ENCODE measurements at regions not wholly inside any gene's neighbourhood (a gene's known extent, or its start where the extent isn't known, plus 50 kb on each side); places are given as distances from the start of the nearest gene placed in this dataset.

DNA sequence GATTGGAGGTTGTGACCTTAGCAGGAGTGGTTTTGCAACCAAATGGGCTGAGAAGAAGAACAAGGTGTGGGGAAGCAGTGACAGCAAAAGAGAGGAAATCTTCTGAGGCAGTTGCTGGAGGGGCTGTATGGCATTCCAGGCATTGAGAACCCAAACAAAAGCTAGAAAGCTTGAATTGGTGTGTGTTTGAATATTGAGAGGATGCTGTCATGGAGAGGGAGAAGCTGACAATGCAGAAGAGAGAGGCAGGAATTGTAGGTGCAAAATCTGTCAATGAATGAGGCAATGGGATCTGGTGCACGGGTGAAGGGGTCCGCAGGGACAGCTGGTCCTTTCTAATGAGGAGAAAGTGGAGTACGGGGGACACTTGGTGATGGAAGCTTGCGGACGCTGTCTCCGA is 123.4 kb downstream of the C11orf91 start:
- TF ChIP-seq EZH2 (IDR thresholded peaks at IDR 0.05) (no peak), POLR2AphosphoS5 (IDR thresholded peaks at IDR 0.05; ENCODE audit: borderline replicate concordance, low read depth, low read length) (no peak)
